GM12891 (cell line): ENCODE measurements at regions not wholly inside any gene's neighbourhood (a gene's known extent, or its start where the extent isn't known, plus 50 kb on each side); places are given as distances from the start of the nearest gene placed in this dataset.

Experiments used
- PAX5 ChIP-seq: IDR thresholded peaks from 2 replicates; pipeline ENCODE4 v1.6.1; 2011; ENCODE audit warnings: low read length, moderate library complexity, mild to moderate bottlenecking; ENCODE audit not compliant: insufficient read depth, severe bottlenecking
- POLR2A ChIP-seq: IDR thresholded peaks from 2 replicates; pipeline ENCODE4 v1.6.1; 2011; ENCODE audit warnings: low read depth, low read length, control low read depth
- POLR2AphosphoS5 ChIP-seq: IDR thresholded peaks from 2 replicates; pipeline ENCODE4 v1.6.1; 2011; ENCODE audit warnings: low read depth, low read length, control low read depth

DNA sequence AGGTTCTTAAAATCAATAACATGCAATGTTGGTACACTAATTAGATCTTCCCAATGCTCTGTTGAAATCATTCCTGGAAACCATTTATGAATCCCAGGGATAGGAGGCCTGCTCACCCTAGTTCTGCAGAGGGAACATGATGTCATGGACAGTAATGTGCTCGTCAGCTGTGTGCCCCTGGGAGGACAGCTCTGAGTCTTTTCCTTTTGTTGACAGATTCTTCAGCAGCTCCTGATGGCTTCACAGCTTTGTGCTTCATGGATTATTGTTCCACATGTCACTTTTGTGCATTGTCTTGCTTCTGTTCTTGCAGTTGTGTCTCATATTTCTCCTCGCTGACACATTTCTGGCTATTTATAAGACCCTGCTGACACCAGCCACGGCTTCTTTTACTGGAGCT, 367.5 kb downstream of the CCSER2 start:
- TF ChIP-seq PAX5 (no peak), POLR2A (no peak), POLR2AphosphoS5 (no peak)
